GM21717 (cell line): ENCODE measurements at regions not wholly inside any gene's neighbourhood (a gene's known extent, or its start where the extent isn't known, plus 50 kb on each side); places are given as distances from the start of the nearest gene placed in this dataset.

Experiments
- ATAC-seq: cut with Tn5 transposase; IDR thresholded peaks from one replicate; pipeline ENCODE4 v1.9.1; 2021; ENCODE audit warnings: mild to moderate bottlenecking, moderate library complexity; ENCODE audit not compliant: unreplicated experiment

DNA sequence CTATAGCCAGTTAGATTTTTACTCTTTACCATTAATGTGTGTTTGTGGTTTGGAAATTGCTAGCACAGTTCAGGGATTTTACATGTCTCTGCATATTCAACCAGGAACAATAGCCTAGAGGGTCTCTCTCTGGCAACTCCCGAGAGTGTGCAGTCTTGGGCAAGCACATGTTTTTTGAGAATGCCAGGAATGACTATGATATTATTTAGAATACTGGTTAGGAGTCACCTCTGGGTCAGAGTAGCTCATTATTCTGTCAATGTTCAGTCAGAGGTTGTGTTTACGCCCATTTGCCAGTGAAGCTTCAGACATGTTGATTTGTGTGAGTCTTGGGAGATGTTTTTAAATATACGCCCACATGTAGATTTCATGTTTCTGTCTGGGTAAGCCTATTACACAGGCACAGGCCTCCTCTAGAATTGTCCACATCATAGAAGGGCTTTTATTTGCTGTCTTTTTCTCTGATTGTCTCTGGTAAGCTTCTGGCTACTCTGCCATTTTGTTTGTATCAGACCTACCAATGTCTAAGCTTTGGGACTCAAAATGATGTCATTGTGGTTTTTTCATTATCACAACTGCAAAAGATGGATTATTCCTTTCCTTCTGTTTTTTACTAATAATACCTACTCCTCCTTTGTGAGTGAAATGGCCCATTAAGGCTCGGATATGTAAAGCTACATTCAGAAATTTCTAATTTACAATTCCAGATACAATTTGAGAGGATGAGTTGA lies 203.1 kb upstream of the PPFIA2 start:
- ATAC-seq: no peak

DNA sequence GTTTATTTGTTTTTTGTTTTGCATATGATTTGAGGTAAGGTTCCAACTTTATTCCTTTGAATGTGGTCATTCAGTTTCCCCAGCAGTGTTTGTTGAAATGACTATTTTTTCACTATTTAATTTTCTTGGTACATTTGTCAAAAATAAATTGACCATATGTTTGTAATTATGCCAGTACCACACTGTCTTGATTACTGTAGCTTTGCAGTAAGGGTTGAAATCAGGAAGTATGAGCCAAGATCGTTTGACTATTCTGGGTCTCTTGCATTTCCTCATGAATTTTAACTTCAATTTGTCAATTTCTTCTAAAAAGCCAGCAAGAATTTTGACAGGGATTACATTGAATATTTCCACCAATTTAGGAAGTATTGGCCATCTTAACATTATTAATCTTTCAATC lies 199.3 kb upstream of the PPFIA2 start:
- no peak for ATAC-seq

DNA sequence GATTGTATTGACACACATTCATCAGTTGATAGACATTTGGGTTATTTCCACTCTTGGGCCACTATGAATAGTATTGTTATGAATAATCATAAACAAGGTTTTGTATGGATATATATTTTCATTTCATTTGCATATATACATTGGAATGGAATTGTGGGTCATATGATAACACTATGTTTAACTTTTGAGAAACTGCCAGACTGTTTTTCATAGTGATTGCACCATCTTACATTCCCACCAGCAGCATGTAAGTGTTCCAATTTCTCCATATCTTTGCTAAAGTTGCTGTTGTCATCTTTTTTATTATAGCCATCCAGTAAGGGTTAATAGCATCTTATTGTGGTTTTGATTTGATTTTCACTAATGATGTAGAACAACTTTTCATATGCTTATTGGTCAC lies 198.5 kb upstream of the PPFIA2 start:
- ATAC-seq: no peak

DNA sequence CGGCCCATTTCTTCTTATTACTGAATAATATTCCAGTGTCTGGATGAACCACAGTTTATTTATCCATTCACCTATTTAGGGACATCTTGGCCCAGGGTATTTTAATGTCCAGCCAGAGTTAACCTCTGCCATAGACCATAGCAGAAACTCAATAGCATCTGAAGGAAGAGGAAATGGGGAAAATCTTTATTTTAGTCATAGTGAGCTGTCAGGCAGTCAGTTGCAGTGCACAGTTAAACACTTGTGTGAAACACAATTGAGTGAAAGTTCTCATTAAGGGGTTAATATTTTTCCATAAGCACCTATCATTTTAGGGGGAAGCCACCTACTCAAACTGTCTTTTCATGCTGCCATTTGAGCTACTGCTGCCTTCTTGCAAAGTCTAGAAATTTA lies 197.3 kb upstream of the PPFIA2 start:
- ATAC-seq: no peak

DNA sequence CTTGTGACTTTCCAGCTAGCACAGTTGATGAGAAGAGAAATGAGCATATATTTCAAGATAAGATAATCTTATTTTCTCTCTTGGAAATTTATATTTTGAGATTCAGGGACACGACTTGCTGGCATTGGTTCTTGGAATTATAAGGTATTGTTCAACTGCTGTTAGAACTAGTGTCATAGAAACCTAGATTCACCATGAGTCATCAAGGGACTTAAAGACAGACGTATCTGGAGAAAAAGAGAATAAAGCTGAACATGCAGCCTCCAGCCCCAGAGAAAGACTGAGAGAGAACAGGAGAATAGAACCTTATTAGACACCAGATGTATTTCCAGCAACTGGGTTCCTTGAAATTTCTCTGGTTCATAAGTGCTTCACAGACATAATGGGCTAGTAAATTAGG lies 194.4 kb upstream of the PPFIA2 start:
- ATAC-seq: no peak

DNA sequence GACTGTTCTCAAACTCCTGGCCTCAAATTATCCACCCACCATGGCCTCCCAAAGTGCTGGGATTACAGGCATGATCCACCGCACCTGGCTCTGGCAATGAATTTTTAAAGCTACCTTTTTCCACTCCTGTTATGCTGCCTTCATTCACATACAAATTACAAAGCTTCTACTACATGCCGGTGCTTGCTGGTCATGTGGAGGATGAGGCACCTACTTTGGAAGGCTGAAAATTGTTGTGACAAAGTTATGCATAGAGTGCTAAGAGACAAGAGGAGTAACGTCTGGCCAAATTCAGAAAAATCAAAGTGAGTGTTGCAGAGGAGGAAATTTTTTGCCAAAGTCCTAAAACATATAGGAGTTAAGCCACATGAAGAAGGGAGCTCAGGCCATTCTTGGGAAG lies 191.7 kb upstream of the PPFIA2 start:
- no peak for ATAC-seq

DNA sequence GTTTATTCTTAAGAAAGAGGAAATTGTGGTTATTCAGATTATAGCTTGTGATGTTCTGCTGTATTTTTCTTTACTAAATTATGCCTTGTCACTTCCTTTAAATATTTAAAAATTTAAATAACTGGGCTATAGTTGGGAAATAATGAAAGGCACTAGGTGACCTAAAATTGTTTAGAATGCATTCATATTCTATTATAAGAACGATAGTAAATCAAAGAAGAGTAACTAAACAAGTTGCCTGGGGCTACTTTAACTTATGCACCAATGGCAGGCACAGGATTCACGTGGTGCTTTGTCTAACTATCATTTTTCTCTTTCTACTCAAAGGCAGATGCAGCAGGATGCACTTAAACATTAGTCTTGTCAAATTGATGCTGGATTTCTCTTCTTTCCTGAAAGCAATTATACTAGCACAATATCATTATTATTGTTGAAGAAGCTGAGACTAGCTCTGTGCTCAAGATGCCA lies 190.7 kb upstream of the PPFIA2 start:
- no peak for ATAC-seq

DNA sequence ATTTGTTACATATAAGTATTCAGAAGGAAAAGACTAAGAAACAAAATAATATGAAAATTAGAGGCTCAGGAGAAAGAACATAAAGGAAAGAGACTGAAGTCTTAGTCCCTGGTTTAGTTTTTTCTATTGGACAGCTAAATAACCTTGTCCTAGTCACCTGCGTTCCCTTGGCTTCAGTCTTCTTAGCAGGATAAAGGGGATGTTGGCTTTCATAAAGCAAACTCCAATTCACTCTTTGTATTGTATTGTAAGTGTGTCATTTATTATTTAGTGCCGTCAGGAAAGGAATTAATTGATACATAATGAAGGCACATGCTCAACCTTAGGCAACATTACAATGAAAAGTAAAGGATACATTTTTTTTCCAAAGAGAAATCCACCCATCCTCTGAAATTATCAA lies 190.3 kb upstream of the PPFIA2 start:
- no peak for ATAC-seq

DNA sequence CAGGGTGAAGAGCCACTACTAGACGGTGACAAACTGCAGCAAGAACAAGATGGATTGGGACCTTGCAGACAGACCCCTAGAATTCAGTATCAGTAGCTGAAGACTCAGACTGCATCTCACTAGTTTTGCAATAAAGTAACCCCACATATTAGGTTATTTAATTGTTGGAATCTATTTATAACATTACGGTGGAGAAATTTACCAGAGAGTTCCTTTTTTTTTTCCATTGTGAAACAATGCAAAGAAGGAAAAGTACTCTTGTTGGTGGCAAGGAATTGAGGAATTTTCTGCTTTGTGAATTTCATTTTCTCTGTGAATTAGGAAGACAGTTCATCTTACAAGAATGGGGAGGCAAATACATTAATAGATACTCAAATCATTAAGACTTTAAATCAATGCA lies 185.7 kb upstream of the PPFIA2 start:
- no peak for ATAC-seq

DNA sequence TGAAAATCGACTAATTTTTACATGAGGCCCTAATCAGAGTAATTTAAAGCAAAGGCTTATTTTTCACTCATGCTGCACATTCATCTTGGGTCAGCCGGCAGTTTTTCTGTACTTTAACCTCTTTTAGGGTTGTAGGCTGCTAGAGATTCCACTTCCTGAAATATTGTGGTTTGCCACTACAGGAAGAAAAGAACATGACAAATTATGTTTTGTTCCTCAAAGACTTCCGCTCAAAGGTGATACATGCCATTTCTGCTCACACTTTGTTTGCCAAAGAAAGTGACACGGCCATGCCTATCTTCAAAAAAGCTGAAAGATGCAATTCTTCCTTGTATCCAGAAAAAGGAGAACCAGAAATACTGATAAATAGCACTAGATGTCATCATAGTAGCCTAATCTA lies 183.4 kb upstream of the PPFIA2 start:
- ATAC-seq: no peak

DNA sequence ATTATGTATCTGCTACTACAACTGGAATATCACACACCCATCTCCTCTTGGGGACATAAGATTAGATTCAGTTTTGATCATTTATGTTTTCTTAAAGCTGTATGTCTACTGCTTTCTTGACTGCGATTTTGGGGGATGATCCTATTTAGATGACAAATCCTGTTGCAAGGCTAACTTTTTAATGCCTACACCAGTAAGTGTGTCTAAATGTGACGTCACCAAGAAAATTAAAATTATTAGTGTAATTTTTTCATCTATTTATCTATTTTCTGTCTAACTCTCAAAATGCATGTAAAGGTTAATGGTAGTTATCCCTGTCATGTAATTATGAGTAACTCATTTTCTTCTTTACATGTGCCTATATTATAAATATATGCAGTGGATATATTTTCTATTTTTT lies 170.9 kb upstream of the PPFIA2 start:
- no peak for ATAC-seq

DNA sequence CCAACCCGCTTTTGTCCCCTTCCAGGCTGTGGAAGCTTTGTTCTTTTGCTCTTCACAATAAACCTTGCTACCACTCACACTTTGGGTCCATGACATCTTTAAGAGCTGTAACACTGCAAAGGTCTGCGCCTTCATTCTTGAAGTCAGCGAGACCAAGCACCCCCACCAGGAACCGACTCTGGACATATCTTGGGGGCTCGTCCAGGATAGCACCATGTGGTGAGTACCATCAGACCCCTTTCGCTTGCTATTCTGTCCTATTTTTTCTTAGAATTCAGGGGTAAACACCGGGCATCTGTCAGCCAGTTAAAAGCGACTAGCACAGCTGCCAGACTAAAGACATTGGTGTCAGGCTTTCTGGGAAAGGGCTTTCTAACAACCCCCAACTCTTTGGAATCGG lies 137.6 kb upstream of the PPFIA2 start:
- no peak for ATAC-seq

DNA sequence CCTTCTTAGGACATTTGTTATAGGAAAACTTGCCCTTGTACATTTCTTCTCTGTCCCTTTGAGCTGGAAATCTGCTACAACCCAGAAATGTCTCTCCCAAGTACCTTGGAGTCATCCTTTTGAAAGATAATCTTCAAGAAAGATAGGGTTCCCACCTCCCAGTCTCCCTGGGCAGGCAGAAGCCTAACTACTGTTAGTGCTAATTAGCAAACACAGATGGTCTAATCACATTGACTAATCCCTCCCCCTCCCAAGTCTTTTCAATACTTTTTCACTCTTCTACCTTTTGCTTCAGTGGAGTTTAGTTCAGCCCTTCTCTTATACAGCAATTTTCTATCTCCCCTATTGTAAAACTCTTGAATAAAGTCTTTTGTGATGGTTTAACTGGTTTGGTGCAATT lies 129.8 kb upstream of the PPFIA2 start:
- no peak for ATAC-seq

DNA sequence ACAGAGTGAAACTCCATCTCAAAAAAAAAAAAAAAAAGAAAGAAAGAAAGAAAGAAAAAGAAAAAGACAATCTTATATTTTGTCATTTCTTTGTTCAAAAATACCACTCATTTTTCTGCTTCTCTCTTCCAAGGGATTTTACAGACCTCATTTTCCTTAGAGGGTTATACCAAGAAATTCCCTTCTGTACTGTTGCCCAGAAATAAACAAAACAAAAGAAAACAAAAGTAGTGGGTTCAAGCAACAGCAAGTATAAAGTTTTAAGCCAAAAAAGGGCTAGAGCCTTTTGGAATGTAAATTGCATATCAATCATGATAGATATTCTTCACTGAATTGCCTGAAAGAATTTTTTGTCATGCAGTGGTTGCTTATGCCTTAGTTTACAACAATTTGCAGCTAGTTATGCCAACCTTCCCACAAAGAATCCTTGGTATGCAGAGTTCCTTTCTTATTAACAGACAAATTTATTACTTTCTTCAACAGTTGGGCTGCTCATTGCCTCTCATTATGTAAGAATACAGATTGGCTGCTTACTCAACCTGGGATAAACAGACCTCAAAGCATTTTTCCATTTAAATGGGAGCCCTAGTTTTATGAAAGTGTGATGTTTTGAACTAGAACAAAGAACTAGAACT lies 129.1 kb upstream of the PPFIA2 start:
- no peak for ATAC-seq

DNA sequence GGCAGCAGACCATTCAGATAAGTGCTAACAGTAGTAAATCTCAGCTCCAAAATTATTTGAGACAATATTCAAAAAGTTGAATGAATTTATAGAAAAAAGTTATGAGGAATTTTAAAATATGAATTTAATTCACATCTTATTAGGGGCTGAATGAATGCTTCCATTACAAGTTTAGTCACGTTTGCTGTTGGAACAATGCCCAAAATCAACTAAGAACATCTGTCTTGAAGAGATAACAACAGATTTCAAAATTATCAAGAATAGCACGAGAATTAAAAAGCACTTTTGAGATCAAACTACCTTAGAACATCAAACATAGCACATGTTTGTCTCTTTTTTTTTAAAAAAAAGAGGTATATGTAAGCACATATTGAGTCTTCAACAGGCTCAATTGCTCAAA lies 115.4 kb upstream of the PPFIA2 start:
- no peak for ATAC-seq

DNA sequence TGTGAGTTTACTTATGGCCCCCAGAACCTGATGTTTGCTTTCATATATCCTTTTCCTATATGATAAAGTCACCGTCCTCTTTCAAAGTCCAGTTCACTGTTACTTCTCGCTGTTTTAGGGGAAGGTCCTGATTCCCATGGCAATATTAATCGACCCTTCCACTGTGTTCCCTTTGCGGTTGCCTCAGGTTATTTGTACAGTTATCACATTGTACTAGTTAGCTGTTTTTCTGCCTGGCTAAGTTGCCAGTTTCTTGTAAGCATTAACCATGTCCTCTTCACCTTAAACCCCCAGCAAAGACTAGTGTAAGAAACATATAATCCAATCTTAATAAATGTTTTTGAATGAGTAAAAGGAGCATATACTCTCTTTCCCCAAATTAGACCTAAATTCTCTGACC lies 115.0 kb upstream of the PPFIA2 start:
- no peak for ATAC-seq

DNA sequence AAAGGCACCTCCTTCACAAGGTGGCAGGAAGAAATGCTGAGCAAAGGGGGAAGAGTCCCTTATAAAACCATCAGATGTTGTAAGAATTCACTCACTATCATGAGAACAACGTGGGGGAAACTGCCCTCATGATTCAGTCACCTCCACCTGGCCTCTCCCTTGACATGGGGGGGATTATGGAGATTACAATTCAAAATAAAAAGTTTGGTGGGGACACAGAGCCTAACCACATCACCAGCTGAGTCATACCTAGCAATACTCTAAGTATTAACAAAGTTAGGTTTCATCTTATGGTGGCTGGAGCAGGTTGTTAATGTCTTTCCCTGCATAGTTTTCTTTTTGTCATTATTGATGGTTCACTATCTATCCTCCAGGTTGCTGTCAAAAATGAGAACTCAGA lies 113.2 kb upstream of the PPFIA2 start:
- ATAC-seq: no peak

DNA sequence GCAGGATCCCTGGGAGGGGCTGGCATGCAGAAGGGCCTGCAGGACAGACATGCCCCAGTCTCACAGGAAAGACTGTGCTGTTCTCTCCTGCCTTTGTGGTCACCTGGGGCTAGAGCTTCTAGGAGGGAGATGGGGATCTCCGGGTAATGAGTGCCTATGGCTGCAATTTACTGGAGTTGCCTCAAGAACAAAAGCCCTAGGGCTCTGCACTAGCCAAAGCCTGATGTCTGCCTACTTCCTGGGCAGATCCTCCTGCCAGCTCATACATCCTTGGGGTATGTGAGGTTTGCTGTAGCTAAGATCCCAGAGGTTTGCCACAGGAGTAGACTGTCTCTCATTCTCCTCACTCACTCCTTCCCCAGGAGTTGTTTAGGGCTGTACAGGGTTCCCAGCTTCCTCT lies 106.9 kb upstream of the PPFIA2 start:
- ATAC-seq: no peak

DNA sequence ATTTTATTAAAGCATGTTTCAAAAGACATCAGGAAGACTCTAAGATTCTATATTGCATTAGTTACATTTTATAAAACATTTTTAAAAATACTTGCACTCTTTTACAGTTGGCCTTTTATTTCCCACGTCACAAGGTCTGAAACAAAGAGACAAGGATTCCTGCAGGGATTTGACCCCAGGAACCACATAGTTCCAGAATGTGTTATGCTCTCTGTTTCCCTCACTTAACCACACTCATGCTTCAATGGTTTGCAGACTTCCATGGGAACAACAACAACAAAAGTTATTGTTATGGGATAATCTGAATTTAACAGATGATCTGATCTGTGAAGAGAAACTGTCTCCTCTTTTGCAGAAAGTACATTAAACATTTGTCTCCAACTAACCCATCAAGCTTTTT lies 104.3 kb upstream of the PPFIA2 start:
- no peak for ATAC-seq

DNA sequence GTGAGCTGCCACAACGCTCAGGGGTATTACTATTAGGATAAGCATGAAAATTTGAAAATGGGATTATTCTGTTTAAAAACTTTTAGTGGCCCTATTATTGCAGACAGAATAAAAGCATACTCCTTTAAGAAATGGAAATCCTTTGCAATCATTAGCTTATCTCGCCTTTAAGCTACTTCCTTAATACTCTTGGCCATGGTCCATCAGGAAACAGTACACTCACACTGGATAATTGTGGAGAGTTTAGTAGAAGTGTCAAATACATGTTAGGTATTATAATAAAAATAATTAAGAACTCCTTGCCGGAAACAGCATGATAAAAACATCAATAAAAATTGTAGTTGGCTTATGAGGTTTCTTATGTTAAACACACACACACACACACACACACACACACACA lies 100.4 kb upstream of the PPFIA2 start:
- no peak for ATAC-seq

DNA sequence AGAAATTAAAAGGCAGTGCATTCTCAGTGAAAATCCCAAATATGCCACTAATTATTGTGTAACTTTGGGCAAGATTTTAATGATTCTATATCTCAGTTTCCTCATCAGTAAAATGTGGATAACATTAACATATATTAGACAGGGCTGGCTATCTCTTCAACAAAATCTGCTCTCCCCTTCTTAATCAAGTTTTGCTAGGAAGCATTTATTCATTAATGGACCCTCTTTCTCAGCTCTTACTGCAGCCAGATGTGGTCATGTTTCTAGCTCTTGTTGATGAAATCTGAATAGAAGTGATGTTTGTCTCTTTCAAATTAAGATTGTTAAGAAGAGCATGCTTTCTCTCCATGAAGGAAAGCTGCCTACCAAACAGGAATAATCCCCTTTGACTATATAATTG lies 84.4 kb upstream of the PPFIA2 start:
- no peak for ATAC-seq

DNA sequence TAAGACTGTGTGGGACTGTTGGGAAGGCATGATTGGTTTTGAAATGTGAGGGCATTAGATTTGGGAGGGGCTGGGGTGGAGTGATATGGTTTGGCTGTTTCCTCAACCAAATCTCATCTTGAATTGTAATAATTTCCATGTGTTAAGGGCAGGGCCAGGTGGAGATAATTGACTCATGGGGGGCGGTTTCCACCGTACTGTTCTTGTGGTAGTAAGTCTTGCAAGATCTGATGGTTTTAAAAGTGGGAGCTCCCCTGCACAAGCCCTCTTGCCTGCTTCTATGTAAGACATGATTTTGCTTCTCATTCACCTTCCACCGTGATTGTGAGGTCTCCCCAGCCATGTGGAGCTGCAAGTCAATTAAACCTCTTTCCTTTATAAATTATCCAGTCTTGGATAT lies 76.6 kb upstream of the PPFIA2 start:
- no peak for ATAC-seq
